ENCODE measurements at regions not wholly inside any gene's neighbourhood (a gene's known extent, or its start where the extent isn't known, plus 50 kb on each side); places are given as distances from the start of the nearest gene placed in this dataset.

- TF ChIP-seq REST (IDR thresholded peaks at IDR 0.05; ENCODE audit: low read depth) (no peak), POLR2A (IDR thresholded peaks at IDR 0.05; ENCODE audit: borderline replicate concordance, extremely low read depth, insufficient read depth, insufficient read length) (no peak)
Measured at GRCh38 chr14:21991130-21991529, 317.5 kb upstream of the OR4E1 start (continued).

GRCh38 chr14:21990116-21990515 is 316.5 kb upstream of the OR4E1 start:
- Histone ChIP-seq H3K4me2 (ENCODE audit: low read length) (no peak overlapping the region), H3K36me3 (ENCODE audit: control insufficient read depth in 1 of 2, insufficient read depth in 2 of 2, low read length in 2 of 2) (no peaks in the 10 kb centered on the region), H3K9ac (ENCODE audit: low read length) (no peak overlapping the region), H3K9me2 (ENCODE audit: insufficient read depth) (no peaks in the 10 kb centered on the region), H3K4me3 (replicated peaks in 1 of 2; ENCODE audit: low read depth in 1 of 2, low read length in 2 of 2) (no peak overlapping the region), H3K27ac (ENCODE audit: low read depth, low read length) (no peak overlapping the region), H4K20me1 (ENCODE audit: insufficient read depth) (no peaks in the 10 kb centered on the region), H3K4me1 (ENCODE audit: control insufficient read depth in 1 of 2, insufficient read depth in 2 of 2, low read length in 2 of 2) (no peaks in the 10 kb centered on the region), H2AFZ (ENCODE audit: low read depth, low read length, poor library complexity, severe bottlenecking) (no peak overlapping the region), H3K9me3 (ENCODE audit: control insufficient read depth in 1 of 2, insufficient read depth in 1 of 2, low read depth in 1 of 2, low read length in 2 of 2) (no peaks in the 10 kb centered on the region), H3K27me3 (ENCODE audit: insufficient read depth, low read length) (peaks cover 21% of the 10 kb centered on the region; the same call in 1 of the 2 replicates), H3K79me2 (ENCODE audit: insufficient read depth, low read length) (no peaks in the 10 kb centered on the region)
- TF ChIP-seq ZBTB33 (IDR thresholded peaks at IDR 0.05; ENCODE audit: extremely low read depth, insufficient replicate concordance, low read length): no peak
- TF ChIP-seq FOSL1 (IDR thresholded peaks at IDR 0.05; ENCODE audit: low read depth): no peak
- peak in 2 of 3 experiments; percentile 49 to 52; a peak in 4 of 6 replicates for TF ChIP-seq CTCF (IDR thresholded peaks at IDR 0.05 in 2 of 3, conservative IDR thresholded peaks at IDR 0.05 in 1 of 3; ENCODE audit: borderline replicate concordance in 1 of 3, insufficient read depth in 1 of 3, low read depth in 2 of 3, low read length in 2 of 3)
- TF ChIP-seq POLR2AphosphoS5 (IDR thresholded peaks at IDR 0.05; ENCODE audit: low read depth, low read length): no peak
- no peak for TF ChIP-seq ZFX (IDR thresholded peaks at IDR 0.05)
- no peak for TF ChIP-seq EGR1 (IDR thresholded peaks at IDR 0.05; ENCODE audit: low read depth)
- TF ChIP-seq YY1 (IDR thresholded peaks at IDR 0.05; ENCODE audit: extremely low read depth, insufficient replicate concordance, low read depth, low read length): no peak
- TF ChIP-seq CBX3 (IDR thresholded peaks at IDR 0.05; ENCODE audit: low read depth): no peak
- no TSS peak for BruUV-seq (replicated peaks)
- peak; percentile 54 for ATAC-seq
- ChIA-PET RAD21 (ENCODE audit: low non-redundant PET in 1 of 2, low total read pairs in 2 of 2, uncharacterized antibody in 2 of 2, unreplicated experiment in 2 of 2) (no interaction called here), POLR2A (no interaction called here), CTCF (interaction anchor here (1.0 to 5.7 kb wide), 8 partner anchors 8 to 122 kb away, joined by 3 to 100 read pairs (median 3); no protein-coding TSS in a partner anchor)
- intact Hi-C loops (cut with micrococcal nuclease): no loop called here
- DNase-seq (ENCODE audit: low read depth, low spot score): no peak
